ENCODE measurements at regions not wholly inside any gene's neighbourhood (a gene's known extent, or its start where the extent isn't known, plus 50 kb on each side); places are given as distances from the start of the nearest gene placed in this dataset.
A peak's percentile ranks its signal among the peaks of the same experiment; 100 is the strongest.

GRCh38 chr6:111995404-111995803 lies 58.5 kb upstream of the CCN6 start:
- Histone ChIP-seq H3K27me3 (no peaks in the 10 kb centered on the region), H3K4me2 (no peak overlapping the region), H3K36me3 (no peaks in the 10 kb centered on the region), H3K9me3 (no peaks in the 10 kb centered on the region), H3K4me3 (no peak overlapping the region), H3K9ac (no peak overlapping the region), H3K4me1 (peaks cover 39% of the 10 kb centered on the region), H3K27ac (no peak overlapping the region), H4K20me1 (no peaks in the 10 kb centered on the region)
- TF ChIP-seq Cebpa-rat (IDR thresholded peaks at IDR 0.05): no peak

DNA sequence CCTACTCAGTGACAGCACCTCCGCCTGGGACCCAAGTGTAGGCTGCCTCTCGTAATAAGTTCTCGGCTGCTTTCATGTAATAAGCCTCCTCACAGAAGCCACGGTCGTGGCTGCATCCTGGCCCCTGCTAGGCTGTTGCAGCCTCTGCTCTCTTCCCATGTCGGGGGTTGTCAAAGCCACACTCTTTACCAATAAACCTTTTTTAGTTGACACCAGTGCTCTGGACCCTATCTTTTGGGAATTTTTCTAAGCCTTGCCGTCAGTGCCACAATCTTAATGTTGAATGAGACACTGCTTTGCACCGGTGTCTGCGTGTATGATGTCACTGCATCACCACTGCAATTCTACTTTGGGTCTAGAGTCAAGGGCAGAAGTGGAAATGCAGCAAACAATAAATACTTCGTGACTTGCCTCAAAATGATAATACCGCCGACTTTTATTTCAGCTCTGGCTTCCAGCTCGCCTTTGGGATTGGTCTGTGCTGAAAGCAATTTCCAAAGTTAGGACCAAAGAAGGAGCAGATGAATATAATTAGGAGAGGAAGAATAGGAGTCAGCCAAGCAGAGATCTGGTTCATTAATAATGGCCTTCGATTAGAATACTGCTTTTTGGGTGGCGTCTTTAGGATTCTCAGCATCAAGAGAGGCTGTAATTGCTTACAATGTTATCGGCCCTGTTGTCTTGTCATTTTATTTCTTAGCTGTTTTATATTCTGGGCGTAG lies 57.6 kb upstream of the CCN6 start:
- peaks cover 6% of the 10 kb centered on the region for H3K9me3 ChIP-seq
- no peaks in the 10 kb centered on the region for H3K27me3 ChIP-seq
- H3K36me3 ChIP-seq: no peaks in the 10 kb centered on the region
- peak overlapping the region; percentile 58 for H3K4me2 ChIP-seq
- H3K9ac ChIP-seq: no peak overlapping the region
- no peak overlapping the region for H3K27ac ChIP-seq
- no peak for TF ChIP-seq Cebpa-rat (IDR thresholded peaks at IDR 0.05)
- peaks cover 39% of the 10 kb centered on the region for H3K4me1 ChIP-seq
- H4K20me1 ChIP-seq: no peaks in the 10 kb centered on the region
- H3K4me3 ChIP-seq: no peak overlapping the region

DNA sequence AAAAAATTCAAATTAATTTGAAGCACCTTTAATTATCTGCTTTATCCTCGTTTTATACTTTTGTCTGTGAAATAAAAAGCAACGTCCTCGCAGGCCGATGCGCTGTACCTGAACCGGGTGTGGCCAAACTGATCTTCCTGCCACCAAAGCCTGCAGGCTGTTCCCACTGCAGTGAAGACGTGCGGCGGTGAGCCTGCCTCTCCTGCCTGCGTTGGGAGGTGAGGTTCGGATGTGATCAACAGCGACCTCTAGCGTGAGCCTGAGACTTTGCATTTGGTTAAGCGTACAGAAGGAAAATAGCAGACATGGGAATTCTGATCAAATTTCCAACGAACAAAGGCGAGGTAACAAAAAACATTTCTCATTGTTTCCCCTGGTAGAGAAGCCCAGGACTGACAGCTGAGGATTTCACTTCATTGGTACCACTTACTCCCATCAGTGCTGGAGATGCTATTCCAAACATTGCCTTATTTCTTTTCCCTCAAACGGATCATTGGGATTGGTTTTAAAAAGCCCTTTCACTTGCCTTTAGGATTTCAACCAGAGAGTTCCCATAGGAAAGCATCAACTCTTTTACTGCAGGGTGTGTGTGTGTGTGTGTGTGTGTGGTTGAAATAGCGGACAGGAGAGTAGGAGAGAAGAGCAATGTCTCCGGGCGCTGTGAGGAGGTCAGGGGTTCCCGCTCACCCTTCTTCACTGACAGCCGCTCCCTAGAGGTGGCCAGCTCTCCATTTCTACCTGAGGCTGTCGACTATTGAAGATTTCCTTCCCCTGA lies 56.6 kb upstream of the CCN6 start:
- H3K27ac ChIP-seq: no peak overlapping the region
- no peak overlapping the region for H3K4me3 ChIP-seq
- no peak for TF ChIP-seq Cebpa-rat (IDR thresholded peaks at IDR 0.05)
- H3K27me3 ChIP-seq: no peaks in the 10 kb centered on the region
- no peaks in the 10 kb centered on the region for H4K20me1 ChIP-seq
- H3K4me1 ChIP-seq: peaks cover 31% of the 10 kb centered on the region
- H3K4me2 ChIP-seq: peak overlapping the region; percentile 58
- H3K9me3 ChIP-seq: peaks cover 13% of the 10 kb centered on the region
- H3K36me3 ChIP-seq: no peaks in the 10 kb centered on the region
- H3K9ac ChIP-seq: no peak overlapping the region

DNA sequence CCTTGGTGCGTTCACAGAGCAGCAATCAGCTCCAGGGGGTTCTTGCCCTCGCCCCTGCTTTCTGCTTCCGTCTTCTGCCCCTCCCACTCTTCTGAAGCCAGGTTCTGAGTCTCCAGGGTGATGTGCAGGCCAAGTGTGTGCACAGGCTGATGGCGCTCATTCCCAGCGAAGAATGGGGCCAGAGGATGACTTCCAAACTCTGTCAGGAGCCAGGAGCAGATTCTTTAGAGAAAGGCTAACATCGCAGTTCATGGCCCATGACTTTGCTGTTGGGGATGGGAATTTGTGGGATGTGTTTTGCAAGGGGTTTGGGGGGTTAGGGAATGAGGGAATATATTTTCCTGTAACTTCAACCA lies 56.1 kb upstream of the CCN6 start:
- H3K4me2 ChIP-seq: no peak overlapping the region
- no peak overlapping the region for H3K9ac ChIP-seq
- no peak overlapping the region for H3K4me3 ChIP-seq
- peaks cover 13% of the 10 kb centered on the region for H3K9me3 ChIP-seq
- no peaks in the 10 kb centered on the region for H4K20me1 ChIP-seq
- no peak for TF ChIP-seq Cebpa-rat (IDR thresholded peaks at IDR 0.05)
- no peaks in the 10 kb centered on the region for H3K27me3 ChIP-seq
- no peaks in the 10 kb centered on the region for H3K36me3 ChIP-seq
- H3K27ac ChIP-seq: no peak overlapping the region
- peaks cover 26% of the 10 kb centered on the region for H3K4me1 ChIP-seq

- no peak overlapping the region for H3K4me2 ChIP-seq
Observed at GRCh38 chr6:112002307-112002706, 51.6 kb upstream of the CCN6 start.

More at GRCh38 chr6:112002307-112002706, 51.6 kb upstream of the CCN6 start:
- Histone ChIP-seq H3K9me3 (peaks cover 13% of the 10 kb centered on the region), H3K36me3 (no peaks in the 10 kb centered on the region), H3K9ac (no peak overlapping the region), H3K4me1 (no peaks in the 10 kb centered on the region; the same call in 1 of the 2 replicates), H3K27ac (no peak overlapping the region), H3K4me3 (no peak overlapping the region), H3K27me3 (no peaks in the 10 kb centered on the region), H4K20me1 (no peaks in the 10 kb centered on the region)
- TF ChIP-seq Cebpa-rat (IDR thresholded peaks at IDR 0.05): no peak
